ACC112 (cell line): ENCODE measurements at regions not wholly inside any gene's neighbourhood (a gene's known extent, or its start where the extent isn't known, plus 50 kb on each side); places are given as distances from the start of the nearest gene placed in this dataset.

Experiments used
- H2AFZ ChIP-seq: fragments of 200-600 bp; sonication (generic); one replicate; pipeline ENCODE4 v1.6.0; 2017; ENCODE audit warnings: antibody characterized with exemption, low read length; ENCODE audit not compliant: unreplicated experiment
- H3K27ac ChIP-seq: fragments of 200-600 bp; sonication (generic); 2 replicates; pipeline ENCODE4 v1.5.1; 2014; ENCODE audit warnings: low read depth, mild to moderate bottlenecking, antibody characterized with exemption, low read length, moderate library complexity
- H3K27me3 ChIP-seq: fragments of 200-600 bp; sonication (generic); 2 replicates; pipeline ENCODE4 v1.6.1; 2014; ENCODE audit warnings: mild to moderate bottlenecking, antibody characterized with exemption, low read length, moderate library complexity, mixed read lengths; ENCODE audit not compliant: insufficient read depth
- H3K36me3 ChIP-seq: fragments of 200-600 bp; sonication (generic); 2 replicates; pipeline ENCODE4 v1.6.1; 2016; ENCODE audit warnings: mild to moderate bottlenecking, antibody characterized with exemption, low read length, moderate library complexity, mixed read lengths; ENCODE audit not compliant: insufficient read depth
- H3K4me1 ChIP-seq: fragments of 200-600 bp; sonication (generic); one replicate; pipeline ENCODE4 v1.6.1; 2016; ENCODE audit warnings: low read length, mixed read lengths; ENCODE audit not compliant: insufficient read depth, unreplicated experiment, control insufficient read depth
- H3K4me3 ChIP-seq: fragments of 200-600 bp; sonication (generic); 2 replicates; pipeline ENCODE4 v1.5.1; 2014; ENCODE audit warnings: mild to moderate bottlenecking, low read depth, low read length
- H3K79me2 ChIP-seq: fragments of 200-600 bp; sonication (generic); one replicate; pipeline ENCODE4 v1.6.0; 2016; ENCODE audit warnings: low read length; ENCODE audit not compliant: control insufficient read depth, unreplicated experiment, insufficient read depth

- Histone ChIP-seq H2AFZ (peak overlapping the region; percentile 16), H3K27ac (peak overlapping the region; percentile 62), H3K4me3 (no peak overlapping the region), H3K4me1 (peaks cover 29% of the 10 kb centered on the region), H3K36me3 (no peaks in the 10 kb centered on the region), H3K27me3 (no peaks in the 10 kb centered on the region), H3K79me2 (no peaks in the 10 kb centered on the region)
These were observed 550.5 kb upstream of the BOD1L1 start for GRCh38 chr4:14177987-14178386.

- H3K4me3 ChIP-seq = peak overlapping the region; percentile 33; the same call in 1 of the 2 replicates
- peak overlapping the region; percentile 62 for H3K27ac ChIP-seq
- peak overlapping the region; percentile 82 for H2AFZ ChIP-seq
- no peaks in the 10 kb centered on the region for H3K27me3 ChIP-seq
- H3K79me2 ChIP-seq = no peaks in the 10 kb centered on the region
- H3K36me3 ChIP-seq = no peaks in the 10 kb centered on the region
- peaks cover 29% of the 10 kb centered on the region for H3K4me1 ChIP-seq
These were observed 550.9 kb upstream of the BOD1L1 start for GRCh38 chr4:14178421-14178820.

DNA sequence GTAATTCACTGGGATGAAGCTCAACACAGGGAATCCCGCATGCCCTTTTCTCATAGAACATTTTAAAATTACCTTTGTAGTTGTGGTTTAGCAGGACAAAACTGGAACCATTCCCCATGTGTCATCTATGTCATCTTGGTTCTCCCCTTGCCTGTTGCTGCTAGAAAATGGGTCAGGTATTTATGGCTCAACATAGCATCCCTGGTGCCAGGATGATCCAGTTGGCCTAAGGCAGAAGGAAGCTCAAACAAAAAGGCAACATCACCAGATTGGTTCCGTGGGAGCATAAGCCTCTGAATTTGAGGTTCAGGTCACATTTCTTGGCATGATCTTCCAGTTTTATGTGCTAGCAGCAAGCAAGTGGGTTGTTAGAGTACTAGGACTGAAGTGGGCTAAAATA lies 552.6 kb upstream of the BOD1L1 start:
- Histone ChIP-seq H3K4me1 (peaks cover 35% of the 10 kb centered on the region), H3K79me2 (no peaks in the 10 kb centered on the region)

GRCh38 chr4:14180983-14181601 lies 553.6 kb upstream of the BOD1L1 start:
- H2AFZ ChIP-seq = no peak overlapping the region
- peaks cover 35% of the 10 kb centered on the region for H3K4me1 ChIP-seq
- H3K79me2 ChIP-seq = no peaks in the 10 kb centered on the region
- no peaks in the 10 kb centered on the region for H3K36me3 ChIP-seq
- H3K27me3 ChIP-seq = no peaks in the 10 kb centered on the region
- H3K4me3 ChIP-seq = no peak overlapping the region
- H3K27ac ChIP-seq = peak overlapping the region; percentile 17; the same call in 1 of the 2 replicates

More for the DNA sequence above, 552.6 kb upstream of the BOD1L1 start:
- Histone ChIP-seq H3K36me3 (no peaks in the 10 kb centered on the region), H3K27ac (no peak overlapping the region), H2AFZ (no peak overlapping the region), H3K27me3 (no peaks in the 10 kb centered on the region), H3K4me3 (no peak overlapping the region)

GRCh38 chr4:14182148-14182547 lies 554.6 kb upstream of the BOD1L1 start:
- Histone ChIP-seq H2AFZ (no peak overlapping the region), H3K79me2 (no peaks in the 10 kb centered on the region), H3K36me3 (no peaks in the 10 kb centered on the region), H3K27ac (no peak overlapping the region), H3K4me3 (no peak overlapping the region), H3K27me3 (no peaks in the 10 kb centered on the region), H3K4me1 (peaks cover 30% of the 10 kb centered on the region)

DNA sequence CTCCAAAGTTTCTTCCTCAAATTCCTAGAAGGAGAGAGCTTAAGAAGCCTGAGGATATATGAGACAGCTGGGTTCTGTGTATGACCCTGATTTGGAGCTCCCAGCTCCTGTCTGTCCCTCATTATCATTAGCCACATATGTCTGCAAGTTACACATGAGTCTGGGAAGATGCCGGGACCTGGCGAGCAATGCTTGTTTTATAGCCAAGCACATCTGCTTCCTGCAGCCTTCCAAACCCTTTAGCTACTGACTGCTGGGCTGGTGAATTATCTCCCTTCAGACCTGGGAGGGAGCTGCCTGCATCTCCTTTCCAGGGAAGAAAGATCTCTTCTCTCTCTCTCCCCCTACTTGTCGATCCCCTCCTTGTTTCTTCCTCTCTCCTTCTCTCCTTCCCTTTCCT lies 556.7 kb upstream of the BOD1L1 start:
- peaks cover 9% of the 10 kb centered on the region for H3K4me1 ChIP-seq
- H3K4me3 ChIP-seq = no peak overlapping the region
- no peaks in the 10 kb centered on the region for H3K36me3 ChIP-seq
- no peak overlapping the region for H3K27ac ChIP-seq
- no peaks in the 10 kb centered on the region for H3K79me2 ChIP-seq
- H2AFZ ChIP-seq = peak overlapping the region; percentile 28
- no peaks in the 10 kb centered on the region for H3K27me3 ChIP-seq

- Histone ChIP-seq H2AFZ (no peak overlapping the region), H3K79me2 (no peaks in the 10 kb centered on the region), H3K4me3 (no peak overlapping the region), H3K36me3 (no peaks in the 10 kb centered on the region), H3K4me1 (peaks cover 6% of the 10 kb centered on the region), H3K27ac (no peak overlapping the region), H3K27me3 (no peaks in the 10 kb centered on the region)
These were observed 557.2 kb upstream of the BOD1L1 start for GRCh38 chr4:14184767-14185166.

DNA sequence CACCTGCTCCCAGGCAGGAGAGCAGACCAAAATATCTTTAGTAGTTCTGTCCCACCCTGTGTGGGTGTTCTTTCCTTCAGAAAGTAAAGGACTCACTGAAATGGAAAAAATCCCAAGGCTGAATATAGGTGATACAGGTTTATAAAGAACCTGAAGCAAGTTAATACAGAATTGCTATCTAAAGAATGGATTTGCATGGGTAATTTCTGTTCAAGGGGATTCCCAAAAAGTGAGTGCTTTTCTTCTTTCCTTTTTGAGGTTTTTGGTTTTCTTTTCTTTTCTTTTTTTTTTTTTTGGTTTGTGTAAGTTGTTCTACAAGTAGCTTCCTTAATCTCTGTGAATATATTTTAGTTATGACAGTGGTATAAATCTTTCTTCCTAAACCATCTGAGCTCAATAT lies 560.7 kb upstream of the BOD1L1 start:
- H3K27me3 ChIP-seq = no peaks in the 10 kb centered on the region
- no peak overlapping the region for H3K4me3 ChIP-seq
- no peaks in the 10 kb centered on the region for H3K79me2 ChIP-seq
- H2AFZ ChIP-seq = no peak overlapping the region
- no peaks in the 10 kb centered on the region for H3K36me3 ChIP-seq
- no peak overlapping the region for H3K27ac ChIP-seq
- peaks cover 6% of the 10 kb centered on the region for H3K4me1 ChIP-seq

GRCh38 chr4:14193601-14194000 lies 566.1 kb upstream of the BOD1L1 start:
- no peaks in the 10 kb centered on the region for H3K27me3 ChIP-seq
- no peaks in the 10 kb centered on the region for H3K36me3 ChIP-seq
- no peaks in the 10 kb centered on the region for H3K4me1 ChIP-seq
- H3K79me2 ChIP-seq = no peaks in the 10 kb centered on the region
- H2AFZ ChIP-seq = no peak overlapping the region
- no peak overlapping the region for H3K27ac ChIP-seq
- no peak overlapping the region for H3K4me3 ChIP-seq

- Histone ChIP-seq H3K79me2 (no peaks in the 10 kb centered on the region), H2AFZ (no peak overlapping the region), H3K27ac (no peak overlapping the region), H3K36me3 (no peaks in the 10 kb centered on the region), H3K4me1 (no peaks in the 10 kb centered on the region), H3K4me3 (no peak overlapping the region), H3K27me3 (no peaks in the 10 kb centered on the region)
These were observed 568.6 kb upstream of the BOD1L1 start for GRCh38 chr4:14196131-14196530.

GRCh38 chr4:14215116-14215770 lies 587.7 kb upstream of the BOD1L1 start:
- no peak overlapping the region for H3K27ac ChIP-seq
- H3K4me1 ChIP-seq = no peaks in the 10 kb centered on the region
- no peaks in the 10 kb centered on the region for H3K36me3 ChIP-seq
- no peaks in the 10 kb centered on the region for H3K79me2 ChIP-seq
- H3K27me3 ChIP-seq = no peaks in the 10 kb centered on the region
- H2AFZ ChIP-seq = no peak overlapping the region
- H3K4me3 ChIP-seq = no peak overlapping the region
